HG03095 (cell line): ENCODE measurements at regions not wholly inside any gene's neighbourhood (a gene's known extent, or its start where the extent isn't known, plus 50 kb on each side); places are given as distances from the start of the nearest gene placed in this dataset.

Source experiments
- ATAC-seq: cut with Tn5 transposase; IDR thresholded peaks from one replicate; pipeline ENCODE4 v1.9.1; 2021; ENCODE audit warnings: moderate library complexity; ENCODE audit not compliant: unreplicated experiment

DNA sequence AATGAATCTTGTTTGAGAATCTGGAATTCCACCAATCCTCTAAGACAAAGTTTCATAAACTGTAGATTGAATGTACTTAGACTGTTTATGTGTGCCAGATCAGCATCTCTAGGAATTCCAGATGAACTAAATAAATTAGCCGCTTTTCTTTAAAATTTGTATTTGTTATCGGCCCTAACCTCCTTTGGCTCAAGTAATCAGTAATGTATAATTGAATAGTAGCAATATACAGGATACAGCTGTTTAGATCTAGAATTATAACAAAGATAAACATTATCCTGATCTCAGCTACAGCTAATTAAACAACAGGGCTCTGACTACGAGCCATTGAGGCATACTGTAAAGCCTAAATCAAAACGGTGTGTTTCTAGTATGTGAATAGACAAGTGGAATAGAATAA lies 120.3 kb downstream of the CYB561 start:
- no peak for ATAC-seq

DNA sequence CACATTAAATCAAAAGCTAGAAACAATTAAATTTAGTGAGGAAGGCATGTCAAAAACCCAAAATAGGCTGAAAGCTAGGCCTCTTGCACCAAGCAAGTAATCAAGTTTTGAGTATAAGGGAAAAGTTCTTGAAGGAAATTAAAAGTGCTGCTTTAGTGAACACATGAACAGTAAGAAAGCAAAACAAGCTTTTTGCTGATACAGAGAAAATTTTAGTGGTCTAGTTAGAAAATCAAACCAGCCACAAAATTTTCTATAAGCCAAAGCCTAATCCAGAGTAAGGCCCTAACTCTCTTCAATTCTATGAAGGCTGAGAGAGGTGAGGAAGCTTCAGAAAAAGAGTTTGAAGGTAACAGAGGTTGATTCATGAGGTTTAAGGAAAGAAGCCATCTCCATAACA lies 116.2 kb downstream of the CYB561 start:
- no peak for ATAC-seq

DNA sequence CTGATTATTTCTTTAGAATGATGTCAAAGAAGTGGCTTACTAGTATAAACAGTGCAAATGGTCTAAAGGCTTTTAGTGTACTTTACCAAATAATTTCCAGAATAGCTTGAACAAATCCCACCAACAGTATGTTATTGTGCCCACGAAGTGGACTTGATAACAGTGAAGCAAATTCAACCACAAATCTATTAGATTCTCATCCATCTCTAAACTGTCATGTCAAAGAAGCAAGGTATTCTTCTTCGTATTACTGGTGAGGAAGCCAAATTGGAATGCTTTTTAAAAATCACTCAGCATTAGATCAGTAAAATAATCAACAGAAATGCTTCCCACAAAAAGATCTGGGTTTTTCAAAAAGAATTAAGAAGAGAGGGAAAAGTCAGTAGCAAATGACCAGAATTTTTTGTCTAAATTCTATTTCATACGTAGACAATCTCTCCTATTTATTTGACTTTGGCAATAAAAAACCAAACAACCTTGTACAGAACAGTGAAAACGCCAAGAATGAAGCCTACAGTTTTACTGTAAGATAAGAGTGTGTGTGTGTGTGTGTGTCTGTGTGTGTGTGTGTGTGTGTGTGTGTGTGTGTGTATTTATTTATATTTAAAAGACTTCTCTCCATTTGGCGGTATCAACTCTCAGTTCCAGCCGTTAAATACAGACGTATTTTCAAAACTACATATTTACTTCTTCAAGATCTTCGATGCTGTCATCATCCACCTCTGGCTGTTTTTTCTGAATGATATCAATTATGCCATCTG lies 114.6 kb downstream of the CYB561 start:
- no peak for ATAC-seq

DNA sequence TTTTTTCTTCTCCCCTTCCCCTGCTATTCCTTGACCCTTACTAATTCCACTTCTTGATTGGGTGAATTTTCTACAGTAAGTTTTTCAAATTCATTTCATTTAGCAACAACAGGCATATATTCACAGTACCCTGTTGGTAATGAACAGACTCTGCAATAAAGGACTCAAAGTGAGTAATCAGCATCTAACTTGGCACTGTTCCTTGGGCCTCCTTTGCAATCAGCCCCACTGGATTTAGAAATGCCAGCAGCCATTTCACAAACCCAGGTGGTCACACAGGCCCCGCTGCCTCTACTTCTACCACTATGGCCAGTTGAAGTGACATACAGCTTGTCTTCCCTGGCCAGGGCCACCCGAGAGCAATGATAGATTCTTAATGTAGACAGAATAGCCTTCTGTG lies 113.8 kb downstream of the CYB561 start:
- ATAC-seq = no peak

DNA sequence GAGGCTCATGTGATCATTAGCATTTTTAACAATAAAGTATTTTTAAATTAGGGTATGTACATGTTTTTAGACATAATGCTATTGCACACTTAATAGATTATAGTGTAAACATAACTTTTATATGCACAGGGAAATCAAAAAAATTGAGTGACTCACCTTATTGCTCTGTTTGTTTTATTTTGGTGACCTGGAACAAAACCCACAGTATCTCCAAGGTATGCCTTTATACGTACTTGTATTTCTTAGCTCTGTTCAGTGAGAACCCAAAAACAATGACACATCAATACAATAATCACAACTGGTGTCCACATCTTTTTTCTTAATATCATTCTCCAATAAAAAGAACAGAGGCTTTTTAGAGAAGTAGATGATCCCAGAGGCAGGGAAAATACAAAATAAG lies 112.2 kb downstream of the CYB561 start:
- no peak for ATAC-seq

DNA sequence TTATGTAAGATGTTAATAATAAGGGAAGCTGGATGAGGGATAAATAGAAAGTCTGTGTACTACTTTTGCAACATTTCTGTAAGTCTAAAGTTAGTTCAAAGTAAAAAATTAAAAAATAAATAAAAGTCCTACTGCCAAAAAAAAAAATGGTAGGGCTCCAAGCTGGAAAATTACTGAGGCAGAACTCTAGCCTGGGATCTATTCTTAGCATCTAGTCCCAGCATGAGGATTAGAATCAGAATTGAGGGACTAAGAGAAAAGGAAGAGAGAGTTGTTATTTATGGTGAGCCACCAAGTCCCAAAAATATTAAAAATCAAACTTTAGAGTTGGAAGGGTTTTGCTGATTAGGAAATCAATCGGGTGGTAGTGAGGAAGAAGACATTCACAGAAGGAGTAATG lies 110.3 kb downstream of the CYB561 start:
- ATAC-seq = no peak

DNA sequence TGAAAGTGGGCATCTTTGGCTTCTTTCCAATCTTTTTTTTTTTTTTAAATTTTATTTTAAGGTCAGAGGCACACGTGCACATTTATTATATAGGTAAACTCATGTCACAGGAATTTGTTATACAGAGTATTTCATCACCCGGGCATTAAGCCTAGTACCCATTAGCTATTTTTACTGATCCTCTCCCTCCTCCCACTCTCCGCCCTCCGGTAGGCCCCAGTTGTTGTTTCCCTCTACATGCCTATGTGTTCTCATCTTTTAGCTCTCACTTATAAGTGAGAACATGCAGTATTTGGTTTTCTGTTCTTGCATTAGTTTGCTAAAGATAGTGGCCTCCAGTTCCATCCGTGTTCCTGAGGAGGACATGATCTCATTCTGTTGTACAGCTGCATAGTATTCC lies 108.5 kb downstream of the CYB561 start:
- no peak for ATAC-seq

DNA sequence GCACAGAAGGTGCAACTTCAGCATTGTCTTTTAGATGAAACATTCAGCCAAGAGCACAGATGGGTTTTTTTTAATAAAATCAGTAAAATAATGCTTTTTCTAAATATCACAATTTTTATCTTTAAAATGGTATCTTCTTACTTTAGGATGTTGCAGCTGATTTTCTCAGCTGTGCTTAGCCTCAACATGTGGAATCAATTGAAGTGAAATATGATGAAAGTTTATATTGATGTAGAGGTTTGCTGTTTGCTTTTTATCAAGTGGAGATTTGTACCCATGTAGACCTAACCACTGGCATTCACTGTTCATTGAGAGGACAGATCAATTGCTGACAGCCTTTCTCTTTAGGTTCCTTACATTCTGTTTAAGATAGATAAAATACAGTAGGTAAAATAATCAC lies 107.8 kb downstream of the CYB561 start:
- no peak for ATAC-seq

DNA sequence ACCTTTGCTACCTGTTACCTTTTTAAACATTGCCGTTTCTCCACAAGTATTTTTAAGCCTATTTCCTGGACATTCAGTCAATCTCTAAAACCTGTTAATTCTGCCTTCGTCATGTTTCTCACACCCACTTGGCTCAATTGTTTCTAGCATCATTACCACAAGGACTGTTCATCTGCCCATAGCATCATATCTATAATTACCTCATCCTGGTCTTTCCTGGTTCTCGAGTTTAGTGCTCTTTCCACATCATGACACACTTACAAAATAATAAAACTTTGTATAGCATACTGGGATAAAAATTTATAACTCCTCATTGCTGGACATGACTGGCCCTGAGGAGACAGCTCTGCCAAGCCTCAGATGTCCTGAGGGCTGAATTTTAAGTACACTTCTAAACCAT lies 104.8 kb downstream of the CYB561 start:
- no peak for ATAC-seq

DNA sequence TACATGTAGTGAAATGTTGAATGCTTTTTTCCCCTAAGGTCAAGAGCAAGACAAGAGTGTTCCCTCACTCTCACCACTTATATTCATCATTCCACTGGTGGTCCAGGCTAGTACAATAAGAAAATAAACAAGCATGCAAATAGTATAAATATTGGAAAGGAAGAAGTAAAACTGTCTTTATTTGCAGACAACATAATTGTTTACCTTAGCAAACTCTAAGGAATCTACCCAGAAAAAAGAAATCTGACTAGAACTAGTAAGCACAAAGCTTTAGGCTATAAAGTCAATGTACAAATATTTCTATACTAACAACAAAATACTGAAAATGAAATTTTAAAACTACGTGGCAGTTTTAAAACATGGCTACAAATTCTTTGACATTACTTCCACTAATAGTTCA lies 101.7 kb downstream of the CYB561 start:
- ATAC-seq = no peak

DNA sequence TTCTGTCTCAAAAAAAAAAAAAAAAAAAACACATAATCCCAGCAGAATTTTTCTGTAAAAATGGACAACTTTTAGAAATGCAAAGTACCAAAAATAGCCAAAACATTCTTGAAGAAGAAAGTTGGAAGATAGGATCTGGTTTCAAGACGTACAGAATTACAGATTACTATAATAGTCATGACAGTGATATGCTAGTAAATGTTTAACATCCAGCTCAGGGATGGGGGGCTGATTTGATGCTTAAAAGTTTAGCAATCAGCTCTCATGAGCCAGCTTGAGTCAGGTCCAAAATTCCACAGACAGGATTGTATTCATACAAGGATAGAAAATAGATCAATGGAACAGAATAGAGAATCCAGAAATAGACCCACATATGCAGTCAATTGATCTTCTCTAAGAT lies 100.5 kb downstream of the CYB561 start:
- no peak for ATAC-seq

DNA sequence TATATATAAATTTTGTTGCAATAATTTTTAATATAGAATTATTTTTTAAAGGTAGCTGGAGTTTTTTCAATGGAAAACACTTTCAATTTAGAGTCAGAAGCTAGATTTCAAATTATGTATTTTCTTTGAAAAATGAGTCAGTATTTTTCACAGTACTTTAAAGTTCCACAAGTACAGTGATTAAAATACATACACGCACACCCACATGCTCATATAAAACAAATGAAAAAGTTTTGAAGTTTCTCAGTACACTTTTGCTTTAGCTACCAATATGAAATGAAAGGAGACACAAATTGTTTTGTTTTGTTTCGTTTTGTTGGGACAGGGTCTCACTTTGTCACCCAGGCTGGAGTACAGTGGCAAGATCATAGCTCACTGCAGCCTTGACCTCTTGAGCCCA lies 98.6 kb downstream of the CYB561 start:
- no peak for ATAC-seq

DNA sequence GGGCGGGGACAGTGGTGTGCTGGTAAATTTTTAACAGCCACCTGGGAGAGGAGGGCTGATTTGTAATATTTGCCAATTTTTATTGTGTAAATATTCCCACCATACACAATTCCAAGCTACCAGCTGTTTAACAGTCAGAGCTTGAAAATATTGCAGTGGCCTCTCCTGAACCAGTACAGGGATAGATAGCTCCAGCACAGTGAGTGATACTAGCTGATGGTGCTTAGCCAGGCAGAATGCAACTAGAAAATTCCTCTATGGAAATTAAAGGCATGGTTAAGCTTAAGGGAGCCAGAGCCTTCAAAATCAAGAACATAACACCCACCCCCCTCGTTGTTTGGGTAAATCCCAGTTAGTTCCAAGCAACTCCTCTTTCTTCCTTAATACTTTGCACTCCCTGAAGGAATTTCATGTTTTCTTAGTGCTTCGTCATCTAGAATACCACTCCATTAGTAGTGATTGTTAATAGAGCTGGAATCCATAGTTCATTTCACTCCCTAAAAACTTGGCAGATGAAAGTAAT lies 96.6 kb downstream of the CYB561 start:
- ATAC-seq = no peak

DNA sequence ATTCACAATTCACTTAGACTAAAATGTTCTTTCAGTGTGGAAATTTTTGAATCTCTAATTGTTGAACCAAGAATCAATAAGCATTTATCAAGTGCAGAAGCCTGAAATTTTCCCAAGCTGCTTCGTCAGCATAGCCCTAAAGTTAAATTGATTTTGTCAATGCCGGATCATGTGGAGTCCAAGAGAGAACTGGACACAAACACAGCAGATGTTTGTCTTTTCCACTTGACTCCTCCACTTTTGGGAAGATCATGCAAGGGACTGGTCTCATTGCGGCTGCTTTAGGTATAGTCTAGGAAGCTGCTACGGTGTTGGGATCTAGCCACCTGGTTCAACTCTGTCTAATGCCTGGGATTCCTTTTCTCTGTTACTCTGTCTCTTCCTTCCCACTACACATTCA lies 95.7 kb downstream of the CYB561 start:
- ATAC-seq = no peak

DNA sequence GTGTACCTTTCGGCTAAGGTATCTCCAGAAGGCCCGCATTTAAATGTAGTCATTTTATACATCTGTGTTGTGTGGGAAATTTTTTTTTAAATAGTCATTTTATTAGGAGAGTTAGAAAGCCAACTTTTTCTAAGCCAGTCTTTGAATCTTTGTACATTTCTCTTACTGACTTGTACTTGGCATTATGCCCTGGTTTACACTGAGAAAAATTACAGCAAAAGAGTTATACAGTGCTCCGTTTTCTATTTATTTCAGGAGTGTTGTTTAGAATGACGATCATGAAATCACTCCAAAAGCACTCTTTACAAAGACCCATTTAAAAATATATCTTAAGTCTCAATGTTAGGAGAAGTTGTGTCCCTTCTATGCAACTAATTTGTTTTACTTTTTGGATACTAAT lies 91.8 kb downstream of the CYB561 start:
- ATAC-seq = no peak

DNA sequence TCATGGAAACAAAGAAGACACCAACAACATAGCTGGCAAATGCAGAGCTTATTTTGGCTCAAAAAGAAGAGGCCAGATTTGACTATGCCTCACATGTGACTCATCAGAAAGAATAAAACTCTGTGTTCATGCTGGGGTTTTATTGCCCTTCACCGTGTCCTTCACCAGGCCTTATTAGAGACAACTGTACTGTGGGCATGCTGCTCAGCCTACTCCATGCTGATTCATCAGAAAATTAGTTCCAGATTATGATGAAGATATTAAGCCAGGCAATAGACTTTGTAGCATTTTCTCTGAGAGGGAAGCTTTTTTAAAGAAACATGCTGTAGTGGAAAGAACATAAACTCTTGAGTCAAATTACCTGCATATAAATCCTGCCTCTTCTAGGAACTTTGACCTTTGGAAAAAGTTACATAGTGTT lies 89.8 kb downstream of the CYB561 start:
- ATAC-seq = no peak

DNA sequence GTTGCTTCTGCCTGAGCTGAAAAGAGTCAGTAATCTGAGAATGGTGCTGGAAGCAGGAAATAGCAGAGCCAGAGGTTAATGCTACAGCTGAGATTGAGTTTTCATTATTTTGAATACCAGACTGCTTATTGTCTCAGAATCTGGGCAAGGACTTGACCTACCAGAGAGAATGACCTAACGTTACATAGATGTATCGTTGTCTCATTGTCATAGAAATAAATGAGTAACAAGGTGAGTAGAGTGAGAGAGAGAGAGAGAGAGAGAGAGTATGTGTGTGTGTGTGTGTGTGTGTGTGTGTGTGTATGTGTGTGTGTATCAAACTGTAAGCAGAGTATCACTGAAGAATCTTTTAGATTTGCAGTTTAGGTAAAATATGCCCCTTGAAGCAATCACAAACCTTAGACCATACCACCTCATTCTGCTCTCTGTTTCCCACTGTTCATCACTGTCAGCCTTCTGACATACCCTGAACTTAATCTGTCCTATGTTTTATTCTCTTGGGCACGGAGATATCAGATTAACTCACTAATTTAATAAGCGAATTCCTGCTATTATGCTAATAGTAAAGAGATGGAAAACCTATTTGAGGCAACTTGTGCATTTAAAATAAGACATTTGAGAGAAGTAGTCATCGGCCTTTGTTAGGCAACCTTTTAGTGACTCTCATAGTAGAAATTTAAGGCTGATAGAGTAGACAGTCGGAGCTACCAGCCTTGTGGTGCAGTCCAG lies 87.8 kb downstream of the CYB561 start:
- no peak for ATAC-seq

DNA sequence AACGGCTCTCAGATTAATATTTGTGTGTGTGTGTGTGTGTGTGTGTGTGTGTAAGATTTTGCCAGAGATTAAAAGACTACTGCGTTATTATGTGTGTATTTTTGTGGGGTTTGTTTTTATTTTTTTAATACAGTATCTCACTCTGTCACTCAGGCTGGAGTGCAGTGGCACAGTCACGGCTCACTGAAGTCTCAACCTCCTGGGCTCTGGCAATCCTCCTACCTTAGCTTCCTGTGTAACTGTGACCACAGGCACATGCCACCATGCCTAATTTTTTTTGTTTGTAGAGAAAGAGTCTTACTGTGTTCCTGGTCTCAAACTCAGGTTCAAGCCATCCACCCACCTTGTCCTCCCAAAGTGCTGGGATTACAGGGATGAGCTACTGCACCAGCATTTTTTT lies 87.2 kb downstream of the CYB561 start:
- no peak for ATAC-seq

DNA sequence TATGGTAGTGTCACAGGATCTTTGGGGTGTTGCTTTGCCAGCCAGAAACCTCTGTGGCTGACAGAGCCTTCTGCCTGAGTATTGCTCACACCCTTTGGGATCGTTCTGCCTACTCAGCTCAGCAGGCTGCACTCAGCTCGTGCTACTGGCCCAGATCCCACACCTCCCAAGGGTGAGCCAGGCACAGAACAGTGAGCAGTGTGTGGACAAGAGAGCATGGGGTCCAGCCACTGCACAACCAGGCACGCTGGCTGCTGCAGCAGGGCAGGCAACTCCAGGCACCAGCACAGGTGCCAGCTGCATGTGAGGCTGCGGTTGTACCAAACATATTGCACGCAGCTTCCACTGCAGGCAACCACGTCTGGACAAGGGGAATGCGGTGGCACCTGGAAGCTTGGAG lies 84.9 kb downstream of the CYB561 start:
- no peak for ATAC-seq

DNA sequence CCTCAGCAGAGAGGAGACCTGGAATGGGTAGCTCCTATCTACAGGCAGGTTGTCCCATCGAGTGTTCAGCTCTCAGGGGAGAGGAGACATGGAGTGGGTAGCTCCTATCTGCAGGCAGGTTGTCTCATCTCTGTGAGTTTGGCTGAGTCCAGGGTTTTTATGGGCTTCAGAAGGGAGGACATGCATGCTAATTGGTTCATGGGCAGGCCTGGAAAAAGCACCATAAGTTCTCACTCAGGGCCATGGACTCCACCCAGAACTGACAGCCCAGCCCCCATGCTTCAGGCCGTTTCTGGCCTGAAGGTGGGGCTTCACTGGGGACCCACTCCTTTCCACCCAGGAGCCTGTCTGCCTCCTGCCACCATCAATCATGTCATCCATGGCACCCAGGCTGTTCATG lies 84.0 kb downstream of the CYB561 start:
- ATAC-seq = no peak

DNA sequence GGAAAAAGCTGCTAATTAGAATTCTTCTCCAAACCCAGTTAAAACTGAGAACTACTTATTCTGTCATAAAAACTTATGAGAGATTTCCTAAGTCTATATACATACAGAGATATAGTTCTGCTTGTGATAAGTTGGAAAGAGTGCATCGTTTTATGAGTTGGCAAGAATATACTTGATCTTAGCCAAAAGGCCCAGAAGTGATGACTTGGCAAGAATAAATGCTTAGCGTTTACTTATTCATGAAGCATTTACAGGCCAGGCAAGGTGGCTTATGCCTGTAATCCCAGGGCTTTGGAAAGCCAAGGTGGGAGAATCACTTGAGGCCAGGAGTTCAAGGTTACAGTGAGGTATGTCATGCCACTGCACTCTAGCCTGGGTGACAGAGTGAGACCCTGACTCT lies 81.7 kb downstream of the CYB561 start:
- ATAC-seq = no peak

DNA sequence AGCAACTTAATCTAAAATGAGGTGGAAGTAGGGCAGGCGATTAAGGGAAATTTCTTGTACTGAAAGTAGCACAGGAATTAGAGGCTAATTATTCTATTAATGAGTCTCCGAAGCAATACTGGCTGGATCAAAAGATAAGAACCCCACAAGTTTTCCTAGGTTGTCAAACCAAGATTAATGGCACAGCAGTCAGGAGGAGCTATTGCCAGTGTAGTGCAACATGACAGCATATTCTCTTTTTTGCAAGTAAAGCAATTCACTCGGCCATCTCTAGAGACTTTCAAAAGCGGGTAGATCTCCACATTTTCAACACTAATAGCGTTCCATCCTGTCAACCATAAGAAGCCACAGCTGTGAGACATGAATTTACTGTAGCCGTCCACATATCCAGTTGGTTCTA lies 81.2 kb downstream of the CYB561 start:
- no peak for ATAC-seq
